ENCODE measurements at regions not wholly inside any gene's neighbourhood (a gene's known extent, or its start where the extent isn't known, plus 50 kb on each side); places are given as distances from the start of the nearest gene placed in this dataset.
"Not testable (repeated sequence)": the region's sequence is repeated elsewhere in the genome, so short reads cannot be mapped to it uniquely, and the experiment has no call there.

DNA sequence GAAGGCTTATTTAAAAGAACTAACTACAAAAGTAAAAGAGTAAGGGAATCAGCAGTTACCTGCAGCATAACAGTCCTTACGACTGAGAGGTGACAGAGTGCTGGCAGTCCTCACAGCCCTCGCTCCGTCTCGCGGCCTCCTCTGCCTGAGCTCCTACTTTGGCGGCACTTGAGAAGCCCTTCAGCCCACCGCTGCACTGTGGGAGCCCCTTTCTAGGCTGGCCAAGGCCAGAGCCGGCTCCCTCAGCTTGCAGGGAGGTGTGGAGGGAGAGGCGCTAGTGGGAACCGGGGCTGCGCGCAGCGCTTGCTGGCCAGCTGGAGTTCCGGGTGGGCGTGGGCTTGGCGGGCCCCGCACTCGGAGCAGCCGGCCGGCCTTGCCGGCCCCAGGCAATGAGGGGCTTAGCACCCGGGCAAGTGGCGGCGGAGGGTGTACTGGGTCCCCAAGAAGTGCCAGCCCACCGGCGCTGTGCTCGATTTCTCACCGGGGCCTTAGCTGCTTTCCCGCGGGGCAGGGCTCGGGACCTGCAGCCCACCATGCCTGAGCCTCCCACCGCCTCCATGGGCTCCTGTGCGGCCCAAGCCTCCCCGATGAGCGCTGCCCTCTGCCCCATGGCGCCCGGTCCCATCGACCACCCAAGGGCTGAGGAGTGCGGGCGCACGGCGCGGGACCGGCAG, 285.7 kb upstream of the MAGI2 start:
- TF ChIP-seq CTCF, POLR2A (IDR thresholded peaks at IDR 0.05): not testable (repeated sequence)
